H1 (cell line): ENCODE measurements at regions not wholly inside any gene's neighbourhood (a gene's known extent, or its start where the extent isn't known, plus 50 kb on each side); places are given as distances from the start of the nearest gene placed in this dataset.

Experiments
- CTCF ChIA-PET: fragments of 300-600 bp; sonication (Branson Sonifier 250); formaldehyde crosslinking; loops from one replicate; lab custom pipeline; 2021; ENCODE audit not compliant: partially characterized antibody; lab: Charles Lee
- POLR2A ChIA-PET: fragments of 300-600 bp; sonication (Branson Sonifier 250); formaldehyde crosslinking; loops from one replicate; lab custom pipeline; 2021; ENCODE audit warnings: inconsistent platforms; ENCODE audit not compliant: partially characterized antibody; lab: Charles Lee
- DNase-seq, 2 experiments: peaks; one replicate each; pipeline versions ENCODE4 v3.0.0 to v3.0.0-alpha.2; 2010 to 2022; ENCODE audit warnings: low spot score in 2 of 2, low read depth in 1 of 2, mixed read lengths in 1 of 2
- FAIRE-seq: peaks from 2 replicates; lab custom pipeline; 2011; peaks lifted over from hg19 to GRCh38; lab: Jason Lieb, UNC
- H2AFZ ChIP-seq: 2 replicates; pipeline ENCODE4 v1.8.1; 2012; ENCODE audit warnings: low read length, inconsistent platforms
- H2AK5ac ChIP-seq: 2 replicates; pipeline ENCODE4 v1.6.1; 2013; ENCODE audit warnings: low read depth, low read length
- H2BK120ac ChIP-seq: replicated peaks from 2 replicates; pipeline ENCODE3; 2013; ENCODE audit warnings: low read depth, low read length, inconsistent platforms
- H2BK12ac ChIP-seq: 2 replicates; pipeline ENCODE4 v1.6.1; 2013; ENCODE audit warnings: low read depth, low read length
- H2BK15ac ChIP-seq: 2 replicates; pipeline ENCODE4 v1.6.1; 2013; ENCODE audit warnings: low read length
- H2BK20ac ChIP-seq: 2 replicates; pipeline ENCODE4 v1.6.1; 2013; ENCODE audit warnings: low read length
- H2BK5ac ChIP-seq: 2 replicates; pipeline ENCODE4 v1.6.1; 2013; ENCODE audit warnings: low read depth, low read length
- H3K14ac ChIP-seq: 2 replicates; pipeline ENCODE4 v1.6.1; 2013; ENCODE audit warnings: inconsistent platforms; ENCODE audit not compliant: insufficient read length
- H3K18ac ChIP-seq: 2 replicates; pipeline ENCODE4 v1.6.1; 2013; ENCODE audit warnings: low read length; ENCODE audit errors: extremely low read depth
- H3K23ac ChIP-seq: 2 replicates; pipeline ENCODE4 v1.6.1; 2013; ENCODE audit warnings: inconsistent platforms; ENCODE audit not compliant: insufficient read length
- H3K23me2 ChIP-seq: 2 replicates; pipeline ENCODE4 v1.6.1; 2013; ENCODE audit warnings: low read depth, low read length
- H3K27ac ChIP-seq: 2 replicates; pipeline ENCODE4 v1.6.1; 2011; ENCODE audit warnings: low read depth, low read length, inconsistent platforms
- H3K27me3 ChIP-seq, 4 experiments: replicated peaks in 1 of 4; 1 replicate in 1 of 4; 2 replicates in 3 of 4; pipeline versions ENCODE4 v1.6.1 to v1.8.1; 2011 to 2013; ENCODE audit warnings: low read length in 3 of 4, mild to moderate bottlenecking in 3 of 4, inconsistent platforms in 2 of 4, mixed read lengths in 2 of 4, moderate library complexity in 1 of 4; ENCODE audit not compliant: control insufficient read depth in 3 of 4, insufficient read depth in 3 of 4; ENCODE audit errors: extremely low read depth in 1 of 4
- H3K36me3 ChIP-seq, 4 experiments: 2 replicates each; pipeline versions ENCODE4 v1.6.1 to v1.8.1; 2011 to 2013; ENCODE audit warnings: mild to moderate bottlenecking in 4 of 4, low read length in 3 of 4, moderate library complexity in 2 of 4, control low read depth in 1 of 4, inconsistent platforms in 1 of 4; ENCODE audit not compliant: insufficient read depth in 4 of 4, control insufficient read depth in 2 of 4
- H3K4ac ChIP-seq: replicated peaks from 2 replicates; pipeline ENCODE3; 2013; ENCODE audit warnings: low read length, low read depth, mixed read lengths, inconsistent platforms; ENCODE audit not compliant: insufficient read length
- H3K4me1 ChIP-seq, 4 experiments: replicated peaks in 1 of 4; 1 replicate in 1 of 4; 2 replicates in 3 of 4; pipeline versions ENCODE4 v1.6.1 to v1.8.1; 2011 to 2013; ENCODE audit warnings: low read length in 3 of 4, inconsistent platforms in 2 of 4, mixed read lengths in 1 of 4; ENCODE audit not compliant: insufficient read depth in 4 of 4, control insufficient read depth in 3 of 4
- H3K4me2 ChIP-seq, 2 experiments: 2 replicates each; pipeline versions ENCODE4 v1.6.1 to v1.8.1; 2011 to 2013; ENCODE audit warnings: low read depth in 2 of 2, low read length in 2 of 2, control low read depth in 1 of 2, inconsistent platforms in 1 of 2, mild to moderate bottlenecking in 1 of 2; ENCODE audit not compliant: insufficient read depth in 1 of 2
- H3K4me3 ChIP-seq, 4 experiments: fragments of 200-600, 300-600 bp in 1 of 4; sonication (generic), shearing (Covaris generic), sonication (Bioruptor Twin) in 1 of 4; 2 replicates each; pipeline versions ENCODE4 v1.5.1 to v1.8.1; 2011 to 2016; ENCODE audit warnings: low read length in 4 of 4, low read depth in 3 of 4, control low read depth in 2 of 4, inconsistent platforms in 2 of 4, mild to moderate bottlenecking in 2 of 4, mixed read lengths in 1 of 4, moderate library complexity in 1 of 4; ENCODE audit not compliant: insufficient read depth in 2 of 4; ENCODE audit errors: extremely low read depth in 1 of 4
- H3K56ac ChIP-seq: replicated peaks from 2 replicates; pipeline ENCODE3; 2013; ENCODE audit warnings: low read depth, mild to moderate bottlenecking, mixed read lengths, low read length, inconsistent platforms; ENCODE audit not compliant: insufficient read length
- H3K79me1 ChIP-seq: 2 replicates; pipeline ENCODE4 v1.6.1; 2013; ENCODE audit warnings: low read depth, low read length, control low read depth
- H3K79me2 ChIP-seq, 2 experiments: 2 replicates each; pipeline versions ENCODE4 v1.6.1 to v1.8.1; 2012 to 2013; ENCODE audit warnings: low read length in 2 of 2, mild to moderate bottlenecking in 2 of 2, inconsistent platforms in 1 of 2; ENCODE audit not compliant: insufficient read depth in 2 of 2, control insufficient read depth in 1 of 2
- H3K9ac ChIP-seq, 4 experiments: replicated peaks in 1 of 4; 1 replicate in 1 of 4; 2 replicates in 3 of 4; pipeline versions ENCODE4 v1.6.1 to v1.8.1; 2011 to 2013; ENCODE audit warnings: low read depth in 3 of 4, low read length in 3 of 4, control low read depth in 2 of 4, mild to moderate bottlenecking in 2 of 4, moderate library complexity in 2 of 4, inconsistent platforms in 1 of 4; ENCODE audit errors: extremely low read depth in 1 of 4
- H3K9me3 ChIP-seq, 2 experiments: 2 replicates each; pipeline versions ENCODE4 v1.6.1 to v1.8.1; 2012 to 2013; ENCODE audit warnings: mild to moderate bottlenecking in 2 of 2, moderate library complexity in 2 of 2, control low read depth in 1 of 2, inconsistent platforms in 1 of 2, low read depth in 1 of 2, low read length in 1 of 2, mixed read lengths in 1 of 2; ENCODE audit not compliant: insufficient read depth in 2 of 2
- H4K20me1 ChIP-seq, 2 experiments: replicated peaks in 1 of 2; 2 replicates each; pipeline versions ENCODE3 to v1.8.1; 2011 to 2013; ENCODE audit warnings: inconsistent platforms in 2 of 2, low read length in 2 of 2, mild to moderate bottlenecking in 1 of 2; ENCODE audit not compliant: insufficient read depth in 2 of 2, control insufficient read depth in 1 of 2
- H4K5ac ChIP-seq: 2 replicates; pipeline ENCODE4 v1.6.1; 2013; ENCODE audit warnings: low read length, low read depth, mixed read lengths, inconsistent platforms; ENCODE audit not compliant: insufficient read length
- H4K8ac ChIP-seq: 2 replicates; pipeline ENCODE4 v1.8.0; 2013; ENCODE audit warnings: mild to moderate bottlenecking, moderate library complexity, low read length, inconsistent platforms; ENCODE audit not compliant: insufficient read depth; ENCODE audit errors: extremely low read depth
- H4K91ac ChIP-seq: replicated peaks from 2 replicates; pipeline ENCODE3; 2013; ENCODE audit warnings: low read length, mixed read lengths, inconsistent platforms; ENCODE audit not compliant: insufficient read length
- CBX8 ChIP-seq: fragments of 300-800, 300-1000 bp; sonication (generic); IDR thresholded peaks from 2 replicates; pipeline ENCODE4 v1.7.1; 2016; ENCODE audit warnings: low read depth, low read length, borderline replicate concordance
- CHD1 ChIP-seq: IDR thresholded peaks from 2 replicates; pipeline ENCODE4 v1.6.1; 2012; ENCODE audit warnings: low read depth, low read length, improper control_type of control experiment
- HDAC2 ChIP-seq, 2 experiments: fragments of 300-600 bp in 1 of 2; sonication (generic) in 1 of 2; IDR thresholded peaks; 2 replicates each; pipeline ENCODE4 v1.6.1; 2011 to 2012; ENCODE audit warnings: low read depth in 2 of 2, low read length in 2 of 2, mild to moderate bottlenecking in 2 of 2, moderate library complexity in 2 of 2, borderline replicate concordance in 1 of 2, inconsistent platforms in 1 of 2
- KDM4A ChIP-seq: IDR thresholded peaks from one replicate; pipeline ENCODE4 v1.7.1; 2012; ENCODE audit warnings: low read depth, mild to moderate bottlenecking, moderate library complexity, low read length, inconsistent platforms; ENCODE audit not compliant: severe bottlenecking
- WGBS, 2 experiments: shearing (Covaris generic) in 1 of 2; methylation state at CpG; one replicate each; pipeline versions ENCODE4 v1.1.6 to v1.1.7; 2013 to 2015; ENCODE audit warnings: low lambda C conversion rate in 2 of 2, mixed read lengths in 2 of 2, inconsistent platforms in 1 of 2, low coverage in 1 of 2, missing lambda C conversion rate in 1 of 2; ENCODE audit not compliant: insufficient replicate concordance in 2 of 2, insufficient coverage in 1 of 2, insufficient read length in 1 of 2; ENCODE audit errors: extremely low coverage in 1 of 2, missing lambda C conversion rate in 1 of 2; 5-methylcytosine and 5-hydroxymethylcytosine counted together

GRCh38 chr11:33509632-33510031, 191.0 kb downstream of the C11orf91 start:
- no peak overlapping the region for H3K4ac ChIP-seq
- H2BK20ac ChIP-seq, result no peak overlapping the region
- H4K20me1 ChIP-seq, result no peaks in the 10 kb centered on the region
- H3K56ac ChIP-seq, result no peak overlapping the region
- no peaks in the 10 kb centered on the region for H3K36me3 ChIP-seq
- no peak overlapping the region for H3K27ac ChIP-seq
- no peak for DNase-seq
- no peaks in the 10 kb centered on the region for H3K79me2 ChIP-seq
- H2BK15ac ChIP-seq, result no peak overlapping the region
- WGBS, 2 experiments, result 89% methylated on average over 3 of the region's 3 CpGs; no CpG with 5 or more reads in 1 of the 2 experiments
- CTCF ChIA-PET, result interaction anchor here (0.8 kb wide), 1 partner anchor 61 kb away, joined by 3 read pairs; no protein-coding TSS in a partner anchor
- no peaks in the 10 kb centered on the region for H3K9me3 ChIP-seq
- H2AFZ ChIP-seq, result no peak overlapping the region
- H4K8ac ChIP-seq, result no peak overlapping the region
- H3K14ac ChIP-seq, result no peak overlapping the region
- TF ChIP-seq KDM4A (no peak), HDAC2 (IDR thresholded peaks at IDR 0.05; ENCODE audit: borderline replicate concordance in 1 of 2, low read depth in 2 of 2, low read length in 2 of 2) (no peak), CHD1 (no peak), CBX8 (no peak)
- TF ChIP-seq, all 59 proteins: peak for 0
- Histone ChIP-seq H3K4me2 (no peak overlapping the region), H2AK5ac (no peak overlapping the region), H3K18ac (no peak overlapping the region), H3K9ac (no peak overlapping the region), H2BK5ac (no peak overlapping the region), H4K91ac (no peak overlapping the region), H3K23ac (no peak overlapping the region), H3K4me1 (no peaks in the 10 kb centered on the region), H3K4me3 (no peak overlapping the region), H3K79me1 (no peaks in the 10 kb centered on the region), H3K23me2 (no peaks in the 10 kb centered on the region), H4K5ac (no peak overlapping the region), H2BK120ac (no peak overlapping the region), H3K27me3 (no peaks in the 10 kb centered on the region), H2BK12ac (no peak overlapping the region)
- POLR2A ChIA-PET, result no interaction called here
- FAIRE-seq, result no peak
